SK-N-SH (cell line): ENCODE measurements at regions not wholly inside any gene's neighbourhood (a gene's known extent, or its start where the extent isn't known, plus 50 kb on each side); places are given as distances from the start of the nearest gene placed in this dataset.

Source experiments
- CTCF ChIA-PET: fragments of 300-600, 350-600 bp; formaldehyde crosslinking; extraction: SDS; loops from one replicate; lab custom pipeline; 2021; lab: Yijun Ruan, JAX
- POLR2A ChIA-PET: fragments of 350-600 bp; sonication (Branson Sonifier 250); formaldehyde crosslinking; extraction: SDS; loops from one replicate; lab custom pipeline; 2020; ENCODE audit warnings: antibody characterized with exemption, inconsistent platforms; lab: Yijun Ruan, JAX
- DNase-seq: peaks from one replicate; pipeline ENCODE4 v3.0.0; 2012
- H2AFZ ChIP-seq: fragments of 200-600 bp; sonication (generic); 2 replicates; pipeline ENCODE4 v1.8.1; 2016; ENCODE audit warnings: antibody characterized with exemption, mild to moderate bottlenecking, low read depth
- H3F3A ChIP-seq: fragments of 200-600 bp; sonication (generic); replicated peaks from 2 replicates; pipeline ENCODE3; 2016; ENCODE audit warnings: antibody characterized with exemption, mild to moderate bottlenecking; ENCODE audit not compliant: insufficient read depth
- H3K27ac ChIP-seq, 2 experiments: fragments of 200-500 bp in 1 of 2; fragments of 200-600 bp in 1 of 2; sonication (Bioruptor generic) in 1 of 2; sonication (generic), shearing (Covaris generic) in 1 of 2; 2 replicates each; pipeline versions ENCODE4 v1.5.1 to v1.6.1; 2014 to 2016; ENCODE audit warnings: low read depth in 2 of 2, inconsistent platforms in 1 of 2, low read length in 1 of 2, mild to moderate bottlenecking in 1 of 2, mixed read lengths in 1 of 2
- H3K27me3 ChIP-seq: fragments of 200-600 bp; sonication (generic), shearing (Covaris generic); 2 replicates; pipeline ENCODE4 v1.6.1; 2016; ENCODE audit warnings: mixed run types; ENCODE audit not compliant: insufficient read depth
- H3K36me3 ChIP-seq, 2 experiments: fragments of 200-500 bp in 1 of 2; fragments of 200-600 bp in 1 of 2; sonication (Bioruptor generic) in 1 of 2; sonication (generic) in 1 of 2; replicated peaks in 1 of 2; 2 replicates each; pipeline versions ENCODE3 to v1.5.1; 2014 to 2016; ENCODE audit warnings: low read length in 1 of 2, mild to moderate bottlenecking in 1 of 2; ENCODE audit not compliant: insufficient read depth in 2 of 2, control insufficient read depth in 1 of 2
- H3K4me1 ChIP-seq, 2 experiments: fragments of 200-500 bp in 1 of 2; fragments of 200-600 bp in 1 of 2; sonication (Bioruptor generic) in 1 of 2; sonication (generic), shearing (Covaris generic) in 1 of 2; 2 replicates each; pipeline versions ENCODE4 v1.5.1 to v1.6.1; 2014 to 2016; ENCODE audit warnings: low read depth in 1 of 2, low read length in 1 of 2, mixed run types in 1 of 2; ENCODE audit not compliant: insufficient read depth in 2 of 2, control insufficient read depth in 1 of 2
- H3K4me2 ChIP-seq: fragments of 200-600 bp; sonication (generic), shearing (Covaris generic); 2 replicates; pipeline ENCODE4 v1.6.1; 2017; ENCODE audit warnings: mixed run types
- H3K4me3 ChIP-seq, 2 experiments: fragments of 200-500 bp in 1 of 2; fragments of 200-600 bp in 1 of 2; sonication (Bioruptor generic) in 1 of 2; sonication (generic), shearing (Covaris generic) in 1 of 2; 2 replicates each; pipeline versions ENCODE4 v1.5.1 to v1.8.1; 2014 to 2016; ENCODE audit warnings: low read depth in 2 of 2, inconsistent platforms in 1 of 2, low read length in 1 of 2, mild to moderate bottlenecking in 1 of 2, mixed read lengths in 1 of 2, moderate library complexity in 1 of 2
- H3K79me2 ChIP-seq: fragments of 200-600 bp; sonication (generic); 2 replicates; pipeline ENCODE4 v1.8.1; 2017; ENCODE audit warnings: mild to moderate bottlenecking; ENCODE audit not compliant: insufficient read depth
- H3K9ac ChIP-seq: fragments of 200-600 bp; sonication (generic); 2 replicates; pipeline ENCODE4 v1.6.1; 2017; ENCODE audit warnings: mixed run types
- H3K9me2 ChIP-seq: fragments of 200-600 bp; sonication (generic); 2 replicates; pipeline ENCODE4 v1.6.1; 2017; ENCODE audit warnings: mixed run types
- H3K9me3 ChIP-seq: fragments of 200-600 bp; sonication (generic); 2 replicates; pipeline ENCODE4 v1.6.1; 2017; ENCODE audit warnings: mixed run types, mild to moderate bottlenecking, moderate library complexity
- H4K20me1 ChIP-seq: fragments of 200-600 bp; sonication (generic); 2 replicates; pipeline ENCODE4 v1.6.1; 2017; ENCODE audit warnings: mild to moderate bottlenecking, mixed run types; ENCODE audit not compliant: insufficient read depth
- ELF1 ChIP-seq: IDR thresholded peaks from 2 replicates; pipeline ENCODE4 v1.4.0; 2012
- EP300 ChIP-seq, 2 experiments: IDR thresholded peaks; 2 replicates each; pipeline versions ENCODE4 v1.4.0 to v1.6.1; 2012; ENCODE audit warnings: borderline replicate concordance in 1 of 2, low read depth in 1 of 2, low read length in 1 of 2
- EZH2phosphoT487 ChIP-seq: fragments of 200-600 bp; sonication (generic); IDR thresholded peaks from 2 replicates; pipeline ENCODE4 v1.6.1; 2017; ENCODE audit warnings: low read depth, mixed run types, mild to moderate bottlenecking, antibody characterized with exemption, moderate library complexity, borderline replicate concordance
- FOSL2 ChIP-seq: IDR thresholded peaks from 2 replicates; pipeline ENCODE4 v1.4.0; 2012; ENCODE audit warnings: low read depth, mild to moderate bottlenecking, moderate library complexity, borderline replicate concordance
- FOXJ3 ChIP-seq: sonication (generic); formaldehyde crosslinking; IDR thresholded peaks from 2 replicates; pipeline ENCODE4 v1.5.1; 2020; ENCODE audit warnings: mild to moderate bottlenecking, missing genetic modification reagents
- FOXM1 ChIP-seq: IDR thresholded peaks from 2 replicates; pipeline ENCODE4 v1.4.0; 2012; ENCODE audit warnings: low read depth, mild to moderate bottlenecking
- GABPA ChIP-seq: IDR thresholded peaks from 2 replicates; pipeline ENCODE4 v1.4.0; 2012; ENCODE audit warnings: low read depth, mild to moderate bottlenecking
- JUND ChIP-seq: IDR thresholded peaks from 2 replicates; pipeline ENCODE4 v1.4.0; 2012
- MXI1 ChIP-seq: IDR thresholded peaks from 2 replicates; pipeline ENCODE4 v1.6.1; 2012; ENCODE audit warnings: mild to moderate bottlenecking, low read depth, low read length, improper control_type of control experiment
- RAD21 ChIP-seq: IDR thresholded peaks from 2 replicates; pipeline ENCODE4 v1.6.1; 2012; ENCODE audit warnings: mild to moderate bottlenecking, low read length
- RFX5 ChIP-seq: IDR thresholded peaks from 2 replicates; pipeline ENCODE4 v1.6.1; 2012; ENCODE audit warnings: mild to moderate bottlenecking, improper control_type of control experiment, low read length
- RXRA ChIP-seq: IDR thresholded peaks from 2 replicates; pipeline ENCODE4 v1.4.0; 2012; ENCODE audit warnings: low read depth, mild to moderate bottlenecking, borderline replicate concordance
- TAF1 ChIP-seq: IDR thresholded peaks from 2 replicates; pipeline ENCODE4 v1.6.1; 2012; ENCODE audit warnings: low read depth, mild to moderate bottlenecking, low read length, moderate library complexity, borderline replicate concordance
- TEAD4 ChIP-seq: IDR thresholded peaks from 2 replicates; pipeline ENCODE4 v1.4.0; 2012; ENCODE audit warnings: mild to moderate bottlenecking, borderline replicate concordance; ENCODE audit not compliant: insufficient read depth
- YY1 ChIP-seq: IDR thresholded peaks from 2 replicates; pipeline ENCODE4 v1.4.0; 2012; ENCODE audit warnings: low read depth, mild to moderate bottlenecking
- WGBS: methylation state at CpG from one replicate; pipeline ENCODE4 v1.1.6; 2017; ENCODE audit warnings: low lambda C conversion rate; 5-methylcytosine and 5-hydroxymethylcytosine counted together
- TF ChIP-seq, protein P1 (sequence below): IDR thresholded peaks from 2 replicates; pipeline ENCODE4 v1.4.0; 2012; ENCODE audit warnings: low read depth, borderline replicate concordance
- TF ChIP-seq, protein P2 (sequence below): IDR thresholded peaks from 2 replicates; pipeline ENCODE4 v1.6.1; 2012; ENCODE audit warnings: mild to moderate bottlenecking, low read depth, low read length, moderate library complexity
- TF ChIP-seq, protein P3 (sequence below): fragments of 150-350 bp; IDR thresholded peaks from 2 replicates; pipeline ENCODE4 v1.6.1; 2017; ENCODE audit warnings: antibody characterized with exemption, low read length, low read depth, borderline replicate concordance
- TF ChIP-seq, protein P4 (sequence below): fragments of 150-350 bp; IDR thresholded peaks from 2 replicates; pipeline ENCODE4 v1.6.1; 2016; ENCODE audit warnings: mild to moderate bottlenecking, low read depth, low read length
- TF ChIP-seq, protein P5 (sequence below): IDR thresholded peaks from 2 replicates; pipeline ENCODE4; 2012

DNA sequence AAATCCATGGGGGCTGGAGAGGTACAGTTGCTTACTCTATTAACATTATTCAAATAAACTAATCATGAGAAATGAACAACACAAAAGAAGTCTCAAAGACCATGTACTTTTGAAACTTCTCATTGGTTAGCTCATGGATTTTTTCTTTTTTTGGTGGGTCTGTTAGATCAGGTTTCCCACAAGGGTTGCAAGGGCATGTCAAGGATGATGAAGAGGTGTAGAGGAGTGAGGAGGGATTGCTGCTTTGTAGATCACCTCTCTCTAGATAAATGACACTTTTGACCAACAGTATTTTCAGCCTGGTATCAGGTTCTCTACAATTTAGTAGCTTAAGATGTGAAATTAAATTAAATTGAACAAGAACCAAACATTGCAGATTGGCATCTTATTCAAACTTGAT lies 417.9 kb upstream of the AGA start (continued):
- TF ChIP-seq GABPA (no peak), RFX5 (no peak)

DNA sequence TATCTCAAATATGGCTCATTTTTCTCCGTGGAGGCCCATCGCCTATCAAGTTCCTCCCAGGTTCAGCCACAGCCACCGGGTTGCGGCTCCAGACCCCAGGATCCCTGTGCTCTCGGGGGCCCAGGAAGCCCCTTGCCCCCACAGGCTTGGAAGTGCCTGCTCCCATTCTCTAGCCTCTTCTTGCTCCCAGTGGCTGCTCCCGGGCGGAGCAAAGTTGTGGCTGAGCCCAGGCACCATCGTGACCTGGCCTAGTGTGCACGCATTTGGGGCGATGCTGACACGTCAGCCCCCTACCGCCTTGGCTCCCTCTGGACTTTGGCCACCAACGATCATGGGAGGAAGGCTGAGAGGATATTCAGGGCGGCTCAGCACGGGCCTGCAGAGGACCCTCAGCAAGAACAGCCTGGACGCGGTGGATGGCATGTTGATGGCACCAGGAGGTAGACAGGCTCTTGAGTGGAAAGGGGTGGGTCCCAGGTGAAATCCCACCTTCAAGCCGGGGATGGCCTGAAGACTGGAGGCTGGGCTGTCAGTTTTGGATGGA lies 419.4 kb upstream of the AGA start:
- no peaks in the 10 kb centered on the region for H4K20me1 ChIP-seq
- TF ChIP-seq MXI1: no peak
- TF ChIP-seq, protein P1, sequence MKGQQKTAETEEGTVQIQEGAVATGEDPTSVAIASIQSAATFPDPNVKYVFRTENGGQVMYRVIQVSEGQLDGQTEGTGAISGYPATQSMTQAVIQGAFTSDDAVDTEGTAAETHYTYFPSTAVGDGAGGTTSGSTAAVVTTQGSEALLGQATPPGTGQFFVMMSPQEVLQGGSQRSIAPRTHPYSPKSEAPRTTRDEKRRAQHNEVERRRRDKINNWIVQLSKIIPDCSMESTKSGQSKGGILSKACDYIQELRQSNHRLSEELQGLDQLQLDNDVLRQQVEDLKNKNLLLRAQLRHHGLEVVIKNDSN: no peak
- no peak for TF ChIP-seq TEAD4
- no peak for TF ChIP-seq RXRA
- TF ChIP-seq TAF1: no peak
- no peak for TF ChIP-seq FOSL2
- TF ChIP-seq, protein P2, sequence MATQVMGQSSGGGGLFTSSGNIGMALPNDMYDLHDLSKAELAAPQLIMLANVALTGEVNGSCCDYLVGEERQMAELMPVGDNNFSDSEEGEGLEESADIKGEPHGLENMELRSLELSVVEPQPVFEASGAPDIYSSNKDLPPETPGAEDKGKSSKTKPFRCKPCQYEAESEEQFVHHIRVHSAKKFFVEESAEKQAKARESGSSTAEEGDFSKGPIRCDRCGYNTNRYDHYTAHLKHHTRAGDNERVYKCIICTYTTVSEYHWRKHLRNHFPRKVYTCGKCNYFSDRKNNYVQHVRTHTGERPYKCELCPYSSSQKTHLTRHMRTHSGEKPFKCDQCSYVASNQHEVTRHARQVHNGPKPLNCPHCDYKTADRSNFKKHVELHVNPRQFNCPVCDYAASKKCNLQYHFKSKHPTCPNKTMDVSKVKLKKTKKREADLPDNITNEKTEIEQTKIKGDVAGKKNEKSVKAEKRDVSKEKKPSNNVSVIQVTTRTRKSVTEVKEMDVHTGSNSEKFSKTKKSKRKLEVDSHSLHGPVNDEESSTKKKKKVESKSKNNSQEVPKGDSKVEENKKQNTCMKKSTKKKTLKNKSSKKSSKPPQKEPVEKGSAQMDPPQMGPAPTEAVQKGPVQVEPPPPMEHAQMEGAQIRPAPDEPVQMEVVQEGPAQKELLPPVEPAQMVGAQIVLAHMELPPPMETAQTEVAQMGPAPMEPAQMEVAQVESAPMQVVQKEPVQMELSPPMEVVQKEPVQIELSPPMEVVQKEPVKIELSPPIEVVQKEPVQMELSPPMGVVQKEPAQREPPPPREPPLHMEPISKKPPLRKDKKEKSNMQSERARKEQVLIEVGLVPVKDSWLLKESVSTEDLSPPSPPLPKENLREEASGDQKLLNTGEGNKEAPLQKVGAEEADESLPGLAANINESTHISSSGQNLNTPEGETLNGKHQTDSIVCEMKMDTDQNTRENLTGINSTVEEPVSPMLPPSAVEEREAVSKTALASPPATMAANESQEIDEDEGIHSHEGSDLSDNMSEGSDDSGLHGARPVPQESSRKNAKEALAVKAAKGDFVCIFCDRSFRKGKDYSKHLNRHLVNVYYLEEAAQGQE: no peak
- no peak for TF ChIP-seq RAD21
- TF ChIP-seq RFX5: no peak
- no peak for TF ChIP-seq GABPA
- no peak for TF ChIP-seq EP300 (IDR thresholded peaks at IDR 0.05; ENCODE audit: borderline replicate concordance in 1 of 2, low read depth in 1 of 2, low read length in 1 of 2)
- no peak for TF ChIP-seq ELF1
- TF ChIP-seq, protein P3, sequence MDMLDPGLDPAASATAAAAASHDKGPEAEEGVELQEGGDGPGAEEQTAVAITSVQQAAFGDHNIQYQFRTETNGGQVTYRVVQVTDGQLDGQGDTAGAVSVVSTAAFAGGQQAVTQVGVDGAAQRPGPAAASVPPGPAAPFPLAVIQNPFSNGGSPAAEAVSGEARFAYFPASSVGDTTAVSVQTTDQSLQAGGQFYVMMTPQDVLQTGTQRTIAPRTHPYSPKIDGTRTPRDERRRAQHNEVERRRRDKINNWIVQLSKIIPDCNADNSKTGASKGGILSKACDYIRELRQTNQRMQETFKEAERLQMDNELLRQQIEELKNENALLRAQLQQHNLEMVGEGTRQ: no peak
- TF ChIP-seq YY1: no peak
- no peak for TF ChIP-seq FOXM1
- TF ChIP-seq JUND: no peak
- TF ChIP-seq FOXJ3 (CRISPR knock-in tag): no peak
- TF ChIP-seq, protein P4, sequence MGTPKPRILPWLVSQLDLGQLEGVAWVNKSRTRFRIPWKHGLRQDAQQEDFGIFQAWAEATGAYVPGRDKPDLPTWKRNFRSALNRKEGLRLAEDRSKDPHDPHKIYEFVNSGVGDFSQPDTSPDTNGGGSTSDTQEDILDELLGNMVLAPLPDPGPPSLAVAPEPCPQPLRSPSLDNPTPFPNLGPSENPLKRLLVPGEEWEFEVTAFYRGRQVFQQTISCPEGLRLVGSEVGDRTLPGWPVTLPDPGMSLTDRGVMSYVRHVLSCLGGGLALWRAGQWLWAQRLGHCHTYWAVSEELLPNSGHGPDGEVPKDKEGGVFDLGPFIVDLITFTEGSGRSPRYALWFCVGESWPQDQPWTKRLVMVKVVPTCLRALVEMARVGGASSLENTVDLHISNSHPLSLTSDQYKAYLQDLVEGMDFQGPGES: no peak
- TF ChIP-seq, protein P5, sequence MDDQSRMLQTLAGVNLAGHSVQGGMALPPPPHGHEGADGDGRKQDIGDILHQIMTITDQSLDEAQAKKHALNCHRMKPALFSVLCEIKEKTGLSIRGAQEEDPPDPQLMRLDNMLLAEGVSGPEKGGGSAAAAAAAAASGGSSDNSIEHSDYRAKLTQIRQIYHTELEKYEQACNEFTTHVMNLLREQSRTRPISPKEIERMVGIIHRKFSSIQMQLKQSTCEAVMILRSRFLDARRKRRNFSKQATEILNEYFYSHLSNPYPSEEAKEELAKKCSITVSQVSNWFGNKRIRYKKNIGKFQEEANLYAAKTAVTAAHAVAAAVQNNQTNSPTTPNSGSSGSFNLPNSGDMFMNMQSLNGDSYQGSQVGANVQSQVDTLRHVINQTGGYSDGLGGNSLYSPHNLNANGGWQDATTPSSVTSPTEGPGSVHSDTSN: no peak
- TF ChIP-seq EZH2phosphoT487: no peak
- no peak overlapping the region for H3K4me2 ChIP-seq
- no peaks in the 10 kb centered on the region for H3K4me1 ChIP-seq
- WGBS: 39% methylated on average over 9 of the region's 18 CpGs
- ChIA-PET CTCF (no interaction called here), POLR2A (no interaction called here)
- no peak overlapping the region for H2AFZ ChIP-seq
- H3K4me3 ChIP-seq: no peak overlapping the region
- peaks cover 7% of the 10 kb centered on the region for H3K27me3 ChIP-seq
- no peaks in the 10 kb centered on the region for H3K9me2 ChIP-seq
- H3K79me2 ChIP-seq: no peaks in the 10 kb centered on the region
- no peak overlapping the region for H3K9ac ChIP-seq
- no peaks in the 10 kb centered on the region for H3F3A ChIP-seq
- DNase-seq: no peak
- no peak overlapping the region for H3K27ac ChIP-seq
- no peaks in the 10 kb centered on the region for H3K9me3 ChIP-seq
- no peaks in the 10 kb centered on the region for H3K36me3 ChIP-seq
